K562 (cell line): ENCODE measurements at regions not wholly inside any gene's neighbourhood (a gene's known extent, or its start where the extent isn't known, plus 50 kb on each side); places are given as distances from the start of the nearest gene placed in this dataset.

Source experiments
- ATAC-seq: fragments of 200-7000 bp; cut with Tn5 transposase; 3 replicates; pipeline ENCODE4 v1.9.1; 2020; ENCODE audit warnings: moderate library complexity
- BruUV-seq: library from RNA; stranded (reverse); fragments of 400-500 nt; replicated peaks from 2 replicates; lab custom pipeline; 2021; lab: Mats Ljungman, UMichigan
- CTCF ChIA-PET: fragments of 300-600 bp; formaldehyde crosslinking; extraction: SDS; loops from one replicate; lab custom pipeline; 2021; ENCODE audit warnings: low intra/inter-chr PET ratio; lab: Yijun Ruan, JAX
- POLR2A ChIA-PET: fragments of 300-600, 350-650 bp; sonication (Branson Sonifier 250); formaldehyde crosslinking; extraction: SDS; loops from one replicate; lab custom pipeline; 2021; ENCODE audit warnings: antibody characterized with exemption, inconsistent platforms; lab: Yijun Ruan, JAX
- DNase-seq, 4 experiments: peaks; one replicate each; pipeline versions ENCODE4 v3.0.0 to v3.0.0-alpha.2; 2011 to 2018; ENCODE audit warnings: low spot score in 3 of 4, mixed read lengths in 3 of 4; ENCODE audit errors: extremely low read depth in 1 of 4
- FAIRE-seq: peaks from 2 replicates; lab custom pipeline; 2011; peaks lifted over from hg19 to GRCh38; lab: Jason Lieb, UNC
- H2AFZ ChIP-seq: 2 replicates; pipeline ENCODE4 v1.6.0; 2011; ENCODE audit warnings: low read depth, low read length, control low read depth, inconsistent platforms
- H3K27ac ChIP-seq: fragments of 200-600 bp; 3 replicates; pipeline ENCODE4 v1.8.0; 2011; ENCODE audit warnings: low read depth, mild to moderate bottlenecking, control low read depth, inconsistent platforms, low read length, moderate library complexity, mixed read lengths; ENCODE audit errors: extremely low read depth
- H3K27me3 ChIP-seq, 2 experiments: fragments of 300-600 bp in 1 of 2; 2 replicates in 1 of 2; 3 replicates in 1 of 2; pipeline versions ENCODE4 v1.6.0 to v1.8.0; 2011; ENCODE audit warnings: inconsistent platforms in 2 of 2, low read length in 2 of 2, mild to moderate bottlenecking in 1 of 2, mixed read lengths in 1 of 2, moderate library complexity in 1 of 2; ENCODE audit not compliant: control insufficient read depth in 2 of 2, insufficient read depth in 2 of 2
- H3K36me3 ChIP-seq: fragments of 300-600 bp; 3 replicates; pipeline ENCODE4 v1.8.0; 2011; ENCODE audit warnings: mild to moderate bottlenecking, low read length, inconsistent platforms; ENCODE audit not compliant: control insufficient read depth, insufficient read depth
- H3K4me1 ChIP-seq, 2 experiments: fragments of 200-600 bp in 1 of 2; replicated peaks in 1 of 2; 2 replicates in 1 of 2; 3 replicates in 1 of 2; pipeline versions ENCODE4 v1.5.1 to v1.8.0; 2011; ENCODE audit warnings: inconsistent platforms in 2 of 2, low read length in 2 of 2, mild to moderate bottlenecking in 1 of 2, mixed read lengths in 1 of 2, moderate library complexity in 1 of 2; ENCODE audit not compliant: control insufficient read depth in 2 of 2, insufficient read depth in 2 of 2
- H3K4me2 ChIP-seq: 2 replicates; pipeline ENCODE4 v1.6.1; 2011; ENCODE audit warnings: low read length, control low read depth, inconsistent platforms, mixed read lengths; ENCODE audit not compliant: insufficient read depth
- H3K4me3 ChIP-seq: fragments of 200-600 bp; sonication (generic), shearing (Covaris generic); 2 replicates; pipeline ENCODE4 v1.5.1; 2016; ENCODE audit warnings: control low read depth, inconsistent platforms
- H3K79me2 ChIP-seq: fragments of 200-600 bp; 3 replicates; pipeline ENCODE4 v1.8.0; 2011; ENCODE audit warnings: low read length, inconsistent platforms; ENCODE audit not compliant: control insufficient read depth, insufficient read depth
- H3K9ac ChIP-seq, 2 experiments: 2 replicates each; pipeline versions ENCODE4 v1.6.0 to v1.6.1; 2011; ENCODE audit warnings: low read depth in 2 of 2, low read length in 2 of 2, control low read depth in 1 of 2, inconsistent platforms in 1 of 2, mild to moderate bottlenecking in 1 of 2, mixed read lengths in 1 of 2; ENCODE audit not compliant: insufficient read depth in 1 of 2
- H3K9me1 ChIP-seq: one replicate; pipeline ENCODE4 v1.6.0; 2011; ENCODE audit warnings: inconsistent platforms, mild to moderate bottlenecking, low read length, moderate library complexity; ENCODE audit not compliant: control insufficient read depth, insufficient read depth
- H3K9me3 ChIP-seq: replicated peaks from 2 replicates; pipeline ENCODE4 v1.5.1; 2011; ENCODE audit warnings: low read depth, low read length, inconsistent platforms; ENCODE audit not compliant: control insufficient read depth, insufficient read depth
- H4K20me1 ChIP-seq: replicated peaks from 2 replicates; pipeline ENCODE4 v1.6.1; 2011; ENCODE audit warnings: low read length, inconsistent platforms, mixed read lengths; ENCODE audit not compliant: control insufficient read depth, insufficient read depth
- CLOCK ChIP-seq: fragments of 250-450 bp; sonication (Bioruptor Pico); IDR thresholded peaks from 2 replicates; pipeline ENCODE4 v1.4.0; 2020; ENCODE audit warnings: mild to moderate bottlenecking, moderate library complexity, borderline replicate concordance
- ELK3 ChIP-seq: fragments of 450-650 bp; formaldehyde crosslinking; IDR thresholded peaks from 2 replicates; pipeline ENCODE4 v1.4.0; 2020; ENCODE audit warnings: mild to moderate bottlenecking
- HIVEP1 ChIP-seq: fragments of 250-450 bp; sonication (Bioruptor Pico); IDR thresholded peaks from 2 replicates; pipeline ENCODE4 v1.4.0; 2020; ENCODE audit warnings: mild to moderate bottlenecking
- KDM2B ChIP-seq: fragments of 250-450 bp; sonication (Bioruptor Pico); IDR thresholded peaks from 2 replicates; pipeline ENCODE4 v1.8.0; 2021; ENCODE audit warnings: mild to moderate bottlenecking, moderate library complexity
- SRSF7 ChIP-seq: fragments of 200-400 bp; formaldehyde crosslinking; optimal IDR thresholded peaks from 2 replicates; pipeline ENCODE3; 2017; ENCODE audit warnings: mild to moderate bottlenecking, low read depth, low read length
- TBP ChIP-seq: optimal IDR thresholded peaks from 2 replicates; pipeline ENCODE3; 2011; ENCODE audit warnings: low read depth, low read length, improper control_type of control experiment
- TOE1 ChIP-seq, 2 experiments: fragments of 450-650 bp in 1 of 2; sonication (generic) in 1 of 2; formaldehyde crosslinking in 1 of 2; IDR thresholded peaks; 2 replicates each; pipeline versions ENCODE4 v1.7.1 to v1.8.0; 2016 to 2022; ENCODE audit warnings: borderline replicate concordance in 2 of 2, mild to moderate bottlenecking in 2 of 2, antibody characterized with exemption in 1 of 2, inconsistent platforms in 1 of 2, low read depth in 1 of 2, missing genetic modification reagents in 1 of 2, moderate library complexity in 1 of 2
- ZBED1 ChIP-seq: IDR thresholded peaks from 2 replicates; pipeline ENCODE4 v1.6.1; 2014
- WGBS: fragments of 100-300 bp; shearing (Covaris generic); methylation state at CpG from one replicate; pipeline ENCODE4 v1.1.6; 2016; ENCODE audit warnings: low coverage, mixed read lengths; ENCODE audit not compliant: insufficient coverage; ENCODE audit errors: missing lambda C conversion rate; 5-methylcytosine and 5-hydroxymethylcytosine counted together
- in situ Hi-C: fragments of 300-500 bp; cut with MboI; formaldehyde crosslinking; loops from 4 replicates; pipeline ENCODE4 v1.15.0; 2018; ENCODE audit warnings: inconsistent platforms, mixed read lengths
- intact Hi-C: fragments of 100-400 bp; cut with micrococcal nuclease; formaldehyde crosslinking; loops from 2 replicates; pipeline ENCODE4 v1.14.2; 2022

- 0% methylated on average over 5 of the region's 5 CpGs for WGBS
- intact Hi-C loops (no loop called here), in situ Hi-C loops (no loop called here)
- ChIA-PET POLR2A (no interaction called here), CTCF (no interaction called here)
- H3K27ac ChIP-seq: no peak overlapping the region
- BruUV-seq: no TSS peak
- no peaks in the 10 kb centered on the region for H3K9me1 ChIP-seq
- no peak overlapping the region for H3K4me3 ChIP-seq
- H3K4me2 ChIP-seq: no peak overlapping the region
- FAIRE-seq (no peak), ATAC-seq (no peak), DNase-seq (no peak)
- no peaks in the 10 kb centered on the region for H3K9me3 ChIP-seq
- no peaks in the 10 kb centered on the region for H3K36me3 ChIP-seq
- no peak for TF ChIP-seq KDM2B (CRISPR knock-in tag)
- TF ChIP-seq CLOCK (CRISPR knock-in tag): no peak
- no peak for TF ChIP-seq ELK3 (CRISPR knock-in tag)
- TF ChIP-seq HIVEP1 (CRISPR knock-in tag): no peak
- no peak for TF ChIP-seq TBP
- no peak for TF ChIP-seq TOE1 (IDR thresholded peaks at IDR 0.05; ENCODE audit: borderline replicate concordance)
- TF ChIP-seq TOE1 (CRISPR knock-in tag; IDR thresholded peaks at IDR 0.05; ENCODE audit: borderline replicate concordance, low read depth): no peak
- TF ChIP-seq ZBED1: no peak
- TF ChIP-seq SRSF7: no peak
- no peaks in the 10 kb centered on the region for H4K20me1 ChIP-seq
- no peak overlapping the region for H3K9ac ChIP-seq
- no peaks in the 10 kb centered on the region for H3K79me2 ChIP-seq
- H3K4me1 ChIP-seq: no peaks in the 10 kb centered on the region
- no peaks in the 10 kb centered on the region for H3K27me3 ChIP-seq
- H2AFZ ChIP-seq: no peak overlapping the region
Measured at GRCh38 chr10:2053805-2054204, 316.5 kb upstream of the ADARB2 start.
